ENCODE measurements at regions not wholly inside any gene's neighbourhood (a gene's known extent, or its start where the extent isn't known, plus 50 kb on each side); places are given as distances from the start of the nearest gene placed in this dataset.

GRCh38 chr4:11149612-11150259 lies 279.0 kb downstream of the HS3ST1 start:
- CTCF ChIA-PET, result no interaction called here
- Histone ChIP-seq H3K9me3 (no peaks in the 10 kb centered on the region), H2AFZ (ENCODE audit: low read depth) (no peak overlapping the region), H3K36me3 (replicated peaks in 1 of 2; ENCODE audit: control insufficient read depth in 1 of 2, insufficient read depth in 2 of 2, low read length in 1 of 2) (no peaks in the 10 kb centered on the region), H3K4me1 (ENCODE audit: control insufficient read depth in 1 of 2, insufficient read depth in 2 of 2, low read depth in 1 of 2, low read length in 1 of 2) (no peaks in the 10 kb centered on the region), H4K20me1 (ENCODE audit: insufficient read depth) (no peaks in the 10 kb centered on the region), H3K27ac (ENCODE audit: low read depth in 2 of 2, low read length in 1 of 2) (no peak overlapping the region), H3K4me3 (ENCODE audit: low read depth in 2 of 2, low read length in 1 of 2) (no peak overlapping the region), H3F3A (replicated peaks; ENCODE audit: insufficient read depth) (no peaks in the 10 kb centered on the region), H3K9ac (no peak overlapping the region), H3K79me2 (ENCODE audit: insufficient read depth) (no peaks in the 10 kb centered on the region), H3K27me3 (ENCODE audit: insufficient read depth) (no peaks in the 10 kb centered on the region), H3K9me2 (no peaks in the 10 kb centered on the region), H3K4me2 (no peak overlapping the region)
- WGBS (ENCODE audit: low lambda C conversion rate), result 4% methylated on average over 4 of the region's 4 CpGs
- TF ChIP-seq RXRA (IDR thresholded peaks at IDR 0.05; ENCODE audit: borderline replicate concordance, low read depth), result no peak
- no peak for TF ChIP-seq TAF1 (IDR thresholded peaks at IDR 0.05; ENCODE audit: borderline replicate concordance, low read depth, low read length)
- no peak for TF ChIP-seq USF1 (IDR thresholded peaks at IDR 0.05; ENCODE audit: borderline replicate concordance, low read depth)
- TF ChIP-seq MXI1 (IDR thresholded peaks at IDR 0.05; ENCODE audit: low read depth, low read length), result no peak
- TF ChIP-seq REST (IDR thresholded peaks at IDR 0.05; ENCODE audit: low read depth, low read length), result no peak
- TF ChIP-seq FOSL2 (IDR thresholded peaks at IDR 0.05; ENCODE audit: borderline replicate concordance, low read depth), result no peak
- no peak for TF ChIP-seq FOXJ3 (CRISPR knock-in tag; IDR thresholded peaks at IDR 0.05)
- no peak for TF ChIP-seq IRF3 (IDR thresholded peaks at IDR 0.05; ENCODE audit: low read depth, low read length)
- TF ChIP-seq NRF1 (IDR thresholded peaks at IDR 0.05; ENCODE audit: low read depth, low read length), result no peak
- TF ChIP-seq YY1 (IDR thresholded peaks at IDR 0.05; ENCODE audit: low read depth), result no peak
- TF ChIP-seq SMC3 (IDR thresholded peaks at IDR 0.05; ENCODE audit: low read depth, low read length), result no peak
- no peak for TF ChIP-seq TCF12 (IDR thresholded peaks at IDR 0.05)
- no peak for TF ChIP-seq POLR2AphosphoS5 (IDR thresholded peaks at IDR 0.05; ENCODE audit: low read depth, low read length)
- no peak for TF ChIP-seq GABPA (IDR thresholded peaks at IDR 0.05; ENCODE audit: low read depth)
- no peak for TF ChIP-seq EZH2phosphoT487 (IDR thresholded peaks at IDR 0.05; ENCODE audit: borderline replicate concordance, low read depth)
- TF ChIP-seq RFX5 (IDR thresholded peaks at IDR 0.05; ENCODE audit: low read length), result no peak
- no peak for TF ChIP-seq FOXM1 (IDR thresholded peaks at IDR 0.05; ENCODE audit: low read depth)
- no peak for TF ChIP-seq PBX3 (IDR thresholded peaks at IDR 0.05)
- no peak for DNase-seq
- POLR2A ChIA-PET, result no interaction called here

Measured in SK-N-SH (cell line).